H1 (cell line): ENCODE measurements at regions not wholly inside any gene's neighbourhood (a gene's known extent, or its start where the extent isn't known, plus 50 kb on each side); places are given as distances from the start of the nearest gene placed in this dataset.
A peak's percentile ranks its signal among the peaks of the same experiment; 100 is the strongest.

Experiments used
- CTCF ChIA-PET: fragments of 300-600 bp; sonication (Branson Sonifier 250); formaldehyde crosslinking; loops from one replicate; lab custom pipeline; 2021; ENCODE audit not compliant: partially characterized antibody; lab: Charles Lee
- POLR2A ChIA-PET: fragments of 300-600 bp; sonication (Branson Sonifier 250); formaldehyde crosslinking; loops from one replicate; lab custom pipeline; 2021; ENCODE audit warnings: inconsistent platforms; ENCODE audit not compliant: partially characterized antibody; lab: Charles Lee
- DNase-seq, 2 experiments: peaks; one replicate each; pipeline versions ENCODE4 v3.0.0 to v3.0.0-alpha.2; 2010 to 2022; ENCODE audit warnings: low spot score in 2 of 2, low read depth in 1 of 2, mixed read lengths in 1 of 2
- FAIRE-seq: peaks from 2 replicates; lab custom pipeline; 2011; peaks lifted over from hg19 to GRCh38; lab: Jason Lieb, UNC
- H2AFZ ChIP-seq: 2 replicates; pipeline ENCODE4 v1.8.1; 2012; ENCODE audit warnings: low read length, inconsistent platforms
- H2AK5ac ChIP-seq: 2 replicates; pipeline ENCODE4 v1.6.1; 2013; ENCODE audit warnings: low read depth, low read length
- H2BK120ac ChIP-seq: replicated peaks from 2 replicates; pipeline ENCODE3; 2013; ENCODE audit warnings: low read depth, low read length, inconsistent platforms
- H2BK12ac ChIP-seq: 2 replicates; pipeline ENCODE4 v1.6.1; 2013; ENCODE audit warnings: low read depth, low read length
- H2BK15ac ChIP-seq: 2 replicates; pipeline ENCODE4 v1.6.1; 2013; ENCODE audit warnings: low read length
- H2BK20ac ChIP-seq: 2 replicates; pipeline ENCODE4 v1.6.1; 2013; ENCODE audit warnings: low read length
- H2BK5ac ChIP-seq: 2 replicates; pipeline ENCODE4 v1.6.1; 2013; ENCODE audit warnings: low read depth, low read length
- H3K14ac ChIP-seq: 2 replicates; pipeline ENCODE4 v1.6.1; 2013; ENCODE audit warnings: inconsistent platforms; ENCODE audit not compliant: insufficient read length
- H3K18ac ChIP-seq: 2 replicates; pipeline ENCODE4 v1.6.1; 2013; ENCODE audit warnings: low read length; ENCODE audit errors: extremely low read depth
- H3K23ac ChIP-seq: 2 replicates; pipeline ENCODE4 v1.6.1; 2013; ENCODE audit warnings: inconsistent platforms; ENCODE audit not compliant: insufficient read length
- H3K23me2 ChIP-seq: 2 replicates; pipeline ENCODE4 v1.6.1; 2013; ENCODE audit warnings: low read depth, low read length
- H3K27ac ChIP-seq: 2 replicates; pipeline ENCODE4 v1.6.1; 2011; ENCODE audit warnings: low read depth, low read length, inconsistent platforms
- H3K27me3 ChIP-seq, 4 experiments: replicated peaks in 1 of 4; 1 replicate in 1 of 4; 2 replicates in 3 of 4; pipeline versions ENCODE4 v1.6.1 to v1.8.1; 2011 to 2013; ENCODE audit warnings: low read length in 3 of 4, mild to moderate bottlenecking in 3 of 4, inconsistent platforms in 2 of 4, mixed read lengths in 2 of 4, moderate library complexity in 1 of 4; ENCODE audit not compliant: control insufficient read depth in 3 of 4, insufficient read depth in 3 of 4; ENCODE audit errors: extremely low read depth in 1 of 4
- H3K36me3 ChIP-seq, 4 experiments: 2 replicates each; pipeline versions ENCODE4 v1.6.1 to v1.8.1; 2011 to 2013; ENCODE audit warnings: mild to moderate bottlenecking in 4 of 4, low read length in 3 of 4, moderate library complexity in 2 of 4, control low read depth in 1 of 4, inconsistent platforms in 1 of 4; ENCODE audit not compliant: insufficient read depth in 4 of 4, control insufficient read depth in 2 of 4
- H3K4ac ChIP-seq: replicated peaks from 2 replicates; pipeline ENCODE3; 2013; ENCODE audit warnings: low read length, low read depth, mixed read lengths, inconsistent platforms; ENCODE audit not compliant: insufficient read length
- H3K4me1 ChIP-seq, 4 experiments: replicated peaks in 1 of 4; 1 replicate in 1 of 4; 2 replicates in 3 of 4; pipeline versions ENCODE4 v1.6.1 to v1.8.1; 2011 to 2013; ENCODE audit warnings: low read length in 3 of 4, inconsistent platforms in 2 of 4, mixed read lengths in 1 of 4; ENCODE audit not compliant: insufficient read depth in 4 of 4, control insufficient read depth in 3 of 4
- H3K4me2 ChIP-seq, 2 experiments: 2 replicates each; pipeline versions ENCODE4 v1.6.1 to v1.8.1; 2011 to 2013; ENCODE audit warnings: low read depth in 2 of 2, low read length in 2 of 2, control low read depth in 1 of 2, inconsistent platforms in 1 of 2, mild to moderate bottlenecking in 1 of 2; ENCODE audit not compliant: insufficient read depth in 1 of 2
- H3K4me3 ChIP-seq, 4 experiments: fragments of 200-600, 300-600 bp in 1 of 4; sonication (generic), shearing (Covaris generic), sonication (Bioruptor Twin) in 1 of 4; 2 replicates each; pipeline versions ENCODE4 v1.5.1 to v1.8.1; 2011 to 2016; ENCODE audit warnings: low read length in 4 of 4, low read depth in 3 of 4, control low read depth in 2 of 4, inconsistent platforms in 2 of 4, mild to moderate bottlenecking in 2 of 4, mixed read lengths in 1 of 4, moderate library complexity in 1 of 4; ENCODE audit not compliant: insufficient read depth in 2 of 4; ENCODE audit errors: extremely low read depth in 1 of 4
- H3K56ac ChIP-seq: replicated peaks from 2 replicates; pipeline ENCODE3; 2013; ENCODE audit warnings: low read depth, mild to moderate bottlenecking, mixed read lengths, low read length, inconsistent platforms; ENCODE audit not compliant: insufficient read length
- H3K79me1 ChIP-seq: 2 replicates; pipeline ENCODE4 v1.6.1; 2013; ENCODE audit warnings: low read depth, low read length, control low read depth
- H3K79me2 ChIP-seq, 2 experiments: 2 replicates each; pipeline versions ENCODE4 v1.6.1 to v1.8.1; 2012 to 2013; ENCODE audit warnings: low read length in 2 of 2, mild to moderate bottlenecking in 2 of 2, inconsistent platforms in 1 of 2; ENCODE audit not compliant: insufficient read depth in 2 of 2, control insufficient read depth in 1 of 2
- H3K9ac ChIP-seq, 4 experiments: replicated peaks in 1 of 4; 1 replicate in 1 of 4; 2 replicates in 3 of 4; pipeline versions ENCODE4 v1.6.1 to v1.8.1; 2011 to 2013; ENCODE audit warnings: low read depth in 3 of 4, low read length in 3 of 4, control low read depth in 2 of 4, mild to moderate bottlenecking in 2 of 4, moderate library complexity in 2 of 4, inconsistent platforms in 1 of 4; ENCODE audit errors: extremely low read depth in 1 of 4
- H3K9me3 ChIP-seq, 2 experiments: 2 replicates each; pipeline versions ENCODE4 v1.6.1 to v1.8.1; 2012 to 2013; ENCODE audit warnings: mild to moderate bottlenecking in 2 of 2, moderate library complexity in 2 of 2, control low read depth in 1 of 2, inconsistent platforms in 1 of 2, low read depth in 1 of 2, low read length in 1 of 2, mixed read lengths in 1 of 2; ENCODE audit not compliant: insufficient read depth in 2 of 2
- H4K20me1 ChIP-seq, 2 experiments: replicated peaks in 1 of 2; 2 replicates each; pipeline versions ENCODE3 to v1.8.1; 2011 to 2013; ENCODE audit warnings: inconsistent platforms in 2 of 2, low read length in 2 of 2, mild to moderate bottlenecking in 1 of 2; ENCODE audit not compliant: insufficient read depth in 2 of 2, control insufficient read depth in 1 of 2
- H4K5ac ChIP-seq: 2 replicates; pipeline ENCODE4 v1.6.1; 2013; ENCODE audit warnings: low read length, low read depth, mixed read lengths, inconsistent platforms; ENCODE audit not compliant: insufficient read length
- H4K8ac ChIP-seq: 2 replicates; pipeline ENCODE4 v1.8.0; 2013; ENCODE audit warnings: mild to moderate bottlenecking, moderate library complexity, low read length, inconsistent platforms; ENCODE audit not compliant: insufficient read depth; ENCODE audit errors: extremely low read depth
- H4K91ac ChIP-seq: replicated peaks from 2 replicates; pipeline ENCODE3; 2013; ENCODE audit warnings: low read length, mixed read lengths, inconsistent platforms; ENCODE audit not compliant: insufficient read length
- ASH2L ChIP-seq: fragments of 200-600, 300-600 bp; sonication (generic); IDR thresholded peaks from one replicate; pipeline ENCODE4 v1.7.1; 2017; ENCODE audit warnings: low read length
- CTCF ChIP-seq, 3 experiments: IDR thresholded peaks; 1 replicate in 2 of 3; 2 replicates in 1 of 3; pipeline versions ENCODE4 v1.5.1 to v1.6.1; 2011; ENCODE audit warnings: low read length in 3 of 3, mild to moderate bottlenecking in 3 of 3, inconsistent platforms in 2 of 3, low read depth in 1 of 3, moderate library complexity in 1 of 3; ENCODE audit not compliant: insufficient read depth in 1 of 3; ENCODE audit errors: control extremely low read depth in 1 of 3
- EP300 ChIP-seq, 2 experiments: IDR thresholded peaks; 1 replicate in 1 of 2; 2 replicates in 1 of 2; pipeline ENCODE4 v1.6.1; 2011 to 2012; ENCODE audit warnings: low read depth in 2 of 2, low read length in 2 of 2, mild to moderate bottlenecking in 2 of 2, borderline replicate concordance in 1 of 2, inconsistent platforms in 1 of 2, moderate library complexity in 1 of 2
- GABPA ChIP-seq: IDR thresholded peaks from 2 replicates; pipeline ENCODE4 v1.6.1; 2011; ENCODE audit warnings: mild to moderate bottlenecking, low read length, moderate library complexity, borderline replicate concordance; ENCODE audit not compliant: insufficient read depth
- GTF2F1 ChIP-seq: IDR thresholded peaks from 2 replicates; pipeline ENCODE4 v1.6.1; 2012; ENCODE audit warnings: low read depth, low read length, improper control_type of control experiment, borderline replicate concordance
- KDM4A ChIP-seq: IDR thresholded peaks from one replicate; pipeline ENCODE4 v1.7.1; 2012; ENCODE audit warnings: low read depth, mild to moderate bottlenecking, moderate library complexity, low read length, inconsistent platforms; ENCODE audit not compliant: severe bottlenecking
- NANOG ChIP-seq: IDR thresholded peaks from 2 replicates; pipeline ENCODE4 v1.6.1; 2011; ENCODE audit warnings: low read length, low read depth, mild to moderate bottlenecking, inconsistent platforms; ENCODE audit not compliant: insufficient read depth, poor library complexity, severe bottlenecking
- RXRA ChIP-seq: IDR thresholded peaks from 2 replicates; pipeline ENCODE4 v1.6.1; 2011; ENCODE audit warnings: low read depth, mild to moderate bottlenecking, low read length, moderate library complexity; ENCODE audit not compliant: insufficient read depth
- TBP ChIP-seq: IDR thresholded peaks from 2 replicates; pipeline ENCODE4 v1.6.1; 2011; ENCODE audit warnings: low read depth, low read length, improper control_type of control experiment
- ZNF274 ChIP-seq: IDR thresholded peaks from 2 replicates; pipeline ENCODE4 v1.7.0; 2012; ENCODE audit warnings: low read length, borderline replicate concordance; ENCODE audit errors: extremely low read depth
- WGBS, 2 experiments: shearing (Covaris generic) in 1 of 2; methylation state at CpG; one replicate each; pipeline versions ENCODE4 v1.1.6 to v1.1.7; 2013 to 2015; ENCODE audit warnings: low lambda C conversion rate in 2 of 2, mixed read lengths in 2 of 2, inconsistent platforms in 1 of 2, low coverage in 1 of 2, missing lambda C conversion rate in 1 of 2; ENCODE audit not compliant: insufficient replicate concordance in 2 of 2, insufficient coverage in 1 of 2, insufficient read length in 1 of 2; ENCODE audit errors: extremely low coverage in 1 of 2, missing lambda C conversion rate in 1 of 2; 5-methylcytosine and 5-hydroxymethylcytosine counted together

GRCh38 chr12:97324471-97324870 lies 138.1 kb upstream of the RMST start:
- H2BK15ac ChIP-seq: no peak overlapping the region
- CTCF ChIA-PET: interaction anchor here (1.4 to 3.0 kb wide), 3 partner anchors 11 to 44 kb away, joined by 3 to 11 read pairs (median 3); no protein-coding TSS in a partner anchor
- peak overlapping the region; percentile 53 for H2BK12ac ChIP-seq
- peaks cover 0 to 4% (median 2%) of the 10 kb centered on the region in 4 experiments; a peak in 1 of 7 replicates for H3K27me3 ChIP-seq
- peaks cover 3 to 24% (median 15%) of the 10 kb centered on the region in 4 experiments; a peak in 6 of 7 replicates for H3K4me1 ChIP-seq
- H3K79me2 ChIP-seq: no peaks in the 10 kb centered on the region
- H3K23me2 ChIP-seq: no peaks in the 10 kb centered on the region
- H3K18ac ChIP-seq: no peak overlapping the region; the same call in 1 of the 2 replicates
- H4K8ac ChIP-seq: no peak overlapping the region
- H3K23ac ChIP-seq: no peak overlapping the region
- H2AFZ ChIP-seq: no peak overlapping the region
- H4K20me1 ChIP-seq: no peaks in the 10 kb centered on the region
- H2BK120ac ChIP-seq: peak overlapping the region; percentile 75
- H3K4ac ChIP-seq: no peak overlapping the region
- H3K9ac ChIP-seq: 0 out of 7 replicates have a peak overlapping the region, but pooled peaks of 1 of the 4 experiments have one; percentile 43
- H3K4me3 ChIP-seq: no peak overlapping the region
- POLR2A ChIA-PET: no interaction called here
- H3K14ac ChIP-seq: no peak overlapping the region
- peak overlapping the region in 1 of 2 experiments; percentile 12; a peak in 1 of 4 replicates for H3K4me2 ChIP-seq
- no peak overlapping the region for H4K91ac ChIP-seq
- no peak overlapping the region for H3K56ac ChIP-seq
- H3K79me1 ChIP-seq: no peaks in the 10 kb centered on the region
- no peaks in the 10 kb centered on the region for H3K36me3 ChIP-seq
- no peak overlapping the region for H3K27ac ChIP-seq
- H3K9me3 ChIP-seq: no peaks in the 10 kb centered on the region
- H4K5ac ChIP-seq: no peak overlapping the region
- H2BK5ac ChIP-seq: no peak overlapping the region
- DNase-seq: peak in 1 of 2 experiments; percentile 38
- WGBS, 2 experiments: 70% methylated on average over 7 of the region's 7 CpGs; no CpG with 5 or more reads in 1 of the 2 experiments
- H2AK5ac ChIP-seq: no peak overlapping the region
- no peak overlapping the region for H2BK20ac ChIP-seq
- FAIRE-seq: no peak
- TF ChIP-seq NANOG: no peak
- TF ChIP-seq CTCF (IDR thresholded peaks at IDR 0.05; ENCODE audit: control extremely low read depth in 1 of 3, insufficient read depth in 1 of 3, low read depth in 1 of 3, low read length in 3 of 3): no peak
- no peak for TF ChIP-seq GABPA
- TF ChIP-seq KDM4A: no peak
- no peak for TF ChIP-seq ZNF274
- TF ChIP-seq TBP: no peak
- TF ChIP-seq GTF2F1: no peak
- TF ChIP-seq RXRA: no peak
- TF ChIP-seq ASH2L: no peak
- TF ChIP-seq EP300 (IDR thresholded peaks at IDR 0.05; ENCODE audit: borderline replicate concordance in 1 of 2, low read depth in 2 of 2, low read length in 2 of 2): no peak
